HG03520 (cell line): ENCODE measurements at regions not wholly inside any gene's neighbourhood (a gene's known extent, or its start where the extent isn't known, plus 50 kb on each side); places are given as distances from the start of the nearest gene placed in this dataset.

Source experiments
- ATAC-seq: cut with Tn5 transposase; IDR thresholded peaks from one replicate; pipeline ENCODE4 v1.9.1; 2021; ENCODE audit warnings: mild to moderate bottlenecking, moderate library complexity; ENCODE audit not compliant: unreplicated experiment

DNA sequence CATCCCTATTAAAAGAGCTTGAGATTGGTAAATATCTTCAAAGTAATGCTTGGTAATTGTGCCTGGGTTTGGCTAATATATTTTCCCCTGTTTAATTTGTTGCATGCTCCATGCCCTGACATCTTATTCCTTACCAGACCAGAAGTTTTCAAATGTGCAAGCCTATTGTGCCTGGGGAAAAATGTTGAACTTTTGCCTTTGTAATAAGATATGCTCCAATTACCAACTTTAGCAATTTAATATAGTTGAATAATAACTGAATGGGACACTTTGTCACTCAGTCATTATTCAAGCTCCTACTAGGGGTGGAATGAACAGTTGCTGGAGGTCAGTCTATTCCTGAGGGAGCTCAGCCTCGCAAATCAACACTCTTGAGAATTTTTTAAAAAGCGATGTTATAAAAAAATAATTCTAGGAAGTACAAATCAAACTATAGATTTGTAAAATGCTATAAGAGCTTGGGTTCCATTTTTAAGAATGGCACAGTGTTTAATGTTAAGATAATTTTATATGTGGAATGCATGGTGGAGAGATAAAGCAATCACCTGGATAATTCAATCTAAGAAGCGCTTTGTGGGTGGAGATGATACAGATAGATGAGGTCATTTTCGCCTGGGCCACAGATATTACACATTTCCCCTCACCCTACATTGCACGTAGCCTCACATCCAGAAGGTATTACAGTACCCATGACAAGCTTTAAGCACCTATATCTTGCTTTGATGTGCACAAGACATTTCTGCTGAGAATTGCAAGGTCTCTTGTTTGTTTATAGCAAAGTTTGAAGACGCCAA, 231.8 kb downstream of the PIK3R1 start:
- ATAC-seq, result no peak

DNA sequence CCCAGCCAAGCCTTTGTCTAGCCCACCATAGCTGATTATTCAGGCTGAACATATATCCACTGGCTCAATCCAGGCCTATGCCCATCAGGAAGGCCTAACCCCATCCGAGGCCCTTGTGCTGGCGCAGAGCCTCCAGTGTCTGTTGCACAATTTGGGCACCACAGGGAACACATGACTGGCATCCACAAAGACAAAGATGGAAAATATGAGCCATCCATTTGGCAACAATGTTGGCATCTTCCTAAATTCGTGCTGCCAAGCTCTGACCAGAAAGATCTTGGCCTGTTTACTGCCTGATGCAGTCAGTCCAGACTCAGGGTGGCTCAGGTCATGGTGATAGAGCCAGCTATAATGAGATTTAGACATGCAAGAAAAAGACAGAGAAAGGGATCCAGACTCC, 233.8 kb downstream of the PIK3R1 start:
- no peak for ATAC-seq

DNA sequence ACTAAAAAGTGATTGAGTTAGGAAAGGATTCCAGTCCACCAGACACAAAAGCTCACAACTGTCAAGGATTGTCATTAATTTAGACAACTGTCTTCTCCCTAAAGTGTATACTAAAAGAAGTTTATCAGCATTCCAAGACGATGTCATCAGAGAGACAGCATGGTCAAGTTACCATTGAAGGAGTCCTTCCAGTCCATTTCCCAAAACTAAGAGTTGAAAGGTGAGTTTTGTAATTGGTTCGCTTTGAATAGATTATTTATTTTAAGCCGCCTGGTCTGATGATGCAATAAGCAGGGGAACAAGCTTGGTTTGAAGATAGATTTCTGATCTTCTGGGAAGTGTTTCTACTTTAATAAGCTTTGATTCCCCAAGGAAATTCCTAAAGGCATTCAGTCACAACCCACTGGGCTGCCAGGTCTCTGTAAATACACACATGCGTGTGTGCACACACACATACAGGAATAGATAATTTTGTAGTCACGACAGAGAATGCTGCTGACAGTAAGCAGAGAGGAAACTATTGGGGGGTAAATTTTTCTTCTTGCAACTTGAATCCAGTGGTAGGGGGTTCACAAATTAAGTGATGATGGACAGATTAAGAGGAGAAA, 234.8 kb downstream of the PIK3R1 start:
- no peak for ATAC-seq

DNA sequence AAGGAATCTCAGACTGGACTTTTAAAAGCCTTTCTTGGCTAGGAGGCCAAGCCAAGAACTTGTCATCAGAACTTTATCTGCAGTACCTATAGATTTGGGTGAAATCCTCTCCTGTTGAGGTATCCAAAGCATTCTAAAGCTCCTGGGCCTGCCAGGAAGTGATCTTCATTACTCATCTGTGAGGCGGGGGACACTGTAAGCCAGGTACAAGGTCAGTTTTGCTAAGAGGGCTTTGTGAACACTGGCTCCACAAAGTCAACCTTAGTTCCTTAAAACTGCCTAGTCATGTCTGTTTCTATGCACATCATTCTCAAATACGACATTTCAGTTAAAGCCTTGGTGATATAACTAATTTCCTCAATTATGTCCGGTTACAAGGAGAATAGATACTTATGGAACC, 236.7 kb downstream of the PIK3R1 start:
- no peak for ATAC-seq

DNA sequence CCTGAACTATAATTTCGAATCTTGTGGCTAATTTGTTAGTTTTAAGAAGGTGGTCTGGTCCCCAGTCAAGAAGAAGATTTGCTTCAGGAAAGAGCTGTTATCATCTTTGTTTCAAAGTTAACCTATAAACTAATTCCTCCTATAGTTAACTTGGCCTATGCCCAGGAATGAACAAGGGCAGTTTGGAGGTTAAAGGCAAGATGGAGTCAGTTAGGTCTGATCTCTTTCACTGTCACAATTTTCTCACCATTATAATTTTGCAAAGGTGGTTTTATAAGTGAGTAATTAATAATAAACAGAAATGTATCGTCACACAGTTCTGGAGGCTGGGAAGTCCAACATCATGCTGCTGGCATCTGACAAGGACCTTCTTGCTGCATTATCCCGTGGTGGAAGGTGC, 238.6 kb downstream of the PIK3R1 start:
- no peak for ATAC-seq

DNA sequence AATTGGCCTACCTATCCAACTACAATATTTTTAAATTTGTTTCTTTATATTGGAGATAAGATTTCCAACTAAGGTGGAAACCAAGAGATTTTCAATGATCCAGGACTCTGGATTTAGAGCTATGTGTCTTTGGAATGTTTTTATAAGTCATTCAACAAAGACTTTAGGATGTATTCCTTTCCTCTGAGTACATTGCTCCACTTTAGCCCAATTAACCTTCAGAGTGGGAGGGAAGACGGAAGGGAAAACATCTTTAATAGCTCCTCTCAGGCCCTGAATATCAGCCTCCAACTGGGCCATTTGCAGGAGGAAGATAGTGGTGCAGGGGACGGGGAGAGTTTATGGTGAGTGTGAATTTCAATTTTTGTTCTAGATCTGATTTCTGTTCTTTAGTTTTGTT, 239.2 kb downstream of the PIK3R1 start:
- ATAC-seq, result no peak

DNA sequence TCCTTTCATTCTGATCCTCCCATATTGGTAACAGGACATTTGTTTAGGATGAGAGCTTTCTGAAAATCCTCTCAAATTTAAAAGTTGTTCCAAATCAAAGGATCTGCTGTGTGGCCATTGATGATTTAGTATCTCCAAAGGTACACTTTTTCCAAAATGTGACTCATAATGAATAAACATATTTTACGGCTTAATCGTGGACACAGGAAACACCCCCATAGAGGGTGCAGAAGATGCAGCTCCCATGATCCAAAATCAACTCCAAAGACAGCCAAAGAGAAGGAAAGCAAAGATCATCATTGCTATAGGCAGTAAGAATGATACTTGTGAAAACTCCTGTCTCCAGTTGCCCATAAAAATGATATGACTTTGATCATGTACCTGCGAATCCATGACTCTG, 239.7 kb downstream of the PIK3R1 start:
- ATAC-seq, result no peak

DNA sequence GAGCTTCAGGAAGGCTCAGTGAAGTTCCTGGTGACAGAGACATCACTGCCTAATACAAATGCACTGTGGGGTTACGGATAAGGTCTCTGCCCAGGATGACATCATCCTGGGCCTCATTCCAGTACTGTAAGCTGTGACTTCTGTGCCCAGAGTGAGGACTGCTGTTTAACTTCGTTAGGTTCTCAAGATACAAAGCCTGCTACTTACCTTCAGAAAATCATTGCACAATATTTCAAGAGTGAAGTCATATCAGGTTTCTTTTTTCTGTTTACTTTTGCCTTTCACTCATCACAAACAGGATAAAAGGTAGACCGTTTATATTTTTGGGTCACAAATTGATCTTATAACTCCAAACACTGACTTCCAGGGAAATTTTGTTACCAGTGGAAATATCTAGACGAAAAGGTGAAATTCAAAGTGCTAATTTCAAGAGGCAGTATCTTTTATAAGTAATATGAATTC, 241.2 kb downstream of the PIK3R1 start:
- no peak for ATAC-seq

DNA sequence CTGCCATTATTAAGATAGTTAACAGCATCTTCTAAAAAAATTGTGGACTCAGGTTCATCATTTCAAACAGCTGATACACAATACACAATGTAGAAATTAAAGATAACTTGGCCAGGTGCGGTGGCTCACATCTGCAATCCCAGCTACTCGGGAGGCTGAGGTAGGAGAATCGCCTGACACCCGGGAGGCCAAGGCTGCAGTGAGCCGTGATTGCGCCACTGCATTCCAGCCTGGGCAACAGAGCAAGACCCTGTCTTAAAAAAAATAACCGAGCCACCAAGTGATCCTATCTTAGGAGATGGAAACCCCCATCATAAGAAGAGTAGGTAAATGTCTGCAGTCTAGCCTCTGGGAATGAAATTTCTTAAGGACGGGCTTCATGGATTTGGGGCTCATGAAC, 241.7 kb downstream of the PIK3R1 start:
- ATAC-seq, result no peak

DNA sequence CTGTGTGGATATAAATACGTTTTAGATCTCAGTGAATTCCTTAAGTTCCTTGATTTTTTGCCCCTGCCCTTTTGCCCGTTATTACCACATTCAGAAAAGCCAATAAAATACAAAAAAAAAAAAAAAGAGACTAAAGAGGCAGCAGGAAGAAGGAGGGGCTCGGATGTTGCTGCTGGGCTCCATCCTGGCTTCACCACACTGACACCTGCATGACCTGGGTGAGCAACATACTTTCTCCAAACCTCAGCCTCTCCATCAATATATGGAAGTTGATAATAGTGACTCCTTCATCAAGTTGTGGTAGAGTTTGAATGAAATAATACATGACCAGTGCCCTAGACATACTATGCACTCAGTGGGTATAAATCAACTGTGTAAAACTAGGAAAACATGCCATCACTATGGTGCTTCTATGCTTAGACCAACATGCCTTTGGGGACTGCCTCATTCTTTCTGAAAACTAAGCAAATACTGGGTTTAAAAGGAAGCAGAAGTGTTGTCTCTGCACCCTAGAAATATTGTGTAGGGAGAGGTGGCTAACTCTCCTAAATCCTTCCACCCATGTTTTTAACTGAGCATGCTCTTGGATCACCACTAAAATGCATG, 243.0 kb downstream of the PIK3R1 start:
- no peak for ATAC-seq

DNA sequence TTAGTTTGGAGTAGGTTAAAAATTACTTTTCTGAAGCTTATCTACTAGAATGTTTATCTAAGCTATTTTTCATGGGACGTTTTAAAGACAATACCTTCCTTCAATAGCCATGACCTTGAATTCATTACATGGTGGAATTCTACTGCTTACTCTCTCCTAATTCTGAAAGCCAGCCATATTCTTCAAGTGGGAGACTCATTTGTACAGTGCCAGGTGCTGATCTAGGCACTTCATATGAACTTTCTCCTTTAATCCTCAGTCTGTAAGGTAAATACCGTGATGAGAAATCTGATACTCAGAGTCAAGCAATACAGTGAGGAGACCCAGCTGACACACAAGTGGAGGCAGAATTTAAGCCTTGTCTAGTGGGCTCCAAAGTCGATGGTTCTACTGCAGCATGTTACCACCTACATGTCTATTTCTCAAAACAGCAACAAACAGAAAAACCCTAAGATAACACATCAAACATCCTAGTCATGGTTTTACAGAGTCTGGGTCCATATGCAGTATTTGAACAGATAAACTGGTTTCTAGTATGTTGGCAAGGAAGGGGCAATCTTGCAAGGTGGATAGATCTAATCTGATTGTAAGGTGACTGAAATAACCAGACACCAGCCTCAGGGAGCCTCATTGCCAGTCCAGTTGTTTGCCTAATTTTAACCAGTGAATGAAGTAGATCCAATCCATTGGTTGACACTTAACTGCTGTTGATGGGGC, 243.7 kb downstream of the PIK3R1 start:
- no peak for ATAC-seq

DNA sequence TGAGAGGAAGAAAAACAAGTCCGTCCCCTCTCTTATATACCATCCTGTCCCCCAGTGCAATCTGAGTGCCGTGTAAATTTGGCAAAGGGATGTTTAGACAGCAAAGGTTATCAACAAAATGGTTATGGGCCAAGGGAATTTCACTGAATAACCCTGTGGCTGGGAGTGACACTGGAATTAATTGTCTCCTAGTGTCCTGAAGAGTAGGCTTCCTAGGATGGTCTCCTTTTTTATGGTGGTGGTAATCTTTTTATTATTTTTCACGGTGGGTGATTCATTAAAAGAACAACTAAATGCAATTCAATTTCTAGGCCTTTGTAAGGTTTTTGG, 244.2 kb downstream of the PIK3R1 start:
- no peak for ATAC-seq

DNA sequence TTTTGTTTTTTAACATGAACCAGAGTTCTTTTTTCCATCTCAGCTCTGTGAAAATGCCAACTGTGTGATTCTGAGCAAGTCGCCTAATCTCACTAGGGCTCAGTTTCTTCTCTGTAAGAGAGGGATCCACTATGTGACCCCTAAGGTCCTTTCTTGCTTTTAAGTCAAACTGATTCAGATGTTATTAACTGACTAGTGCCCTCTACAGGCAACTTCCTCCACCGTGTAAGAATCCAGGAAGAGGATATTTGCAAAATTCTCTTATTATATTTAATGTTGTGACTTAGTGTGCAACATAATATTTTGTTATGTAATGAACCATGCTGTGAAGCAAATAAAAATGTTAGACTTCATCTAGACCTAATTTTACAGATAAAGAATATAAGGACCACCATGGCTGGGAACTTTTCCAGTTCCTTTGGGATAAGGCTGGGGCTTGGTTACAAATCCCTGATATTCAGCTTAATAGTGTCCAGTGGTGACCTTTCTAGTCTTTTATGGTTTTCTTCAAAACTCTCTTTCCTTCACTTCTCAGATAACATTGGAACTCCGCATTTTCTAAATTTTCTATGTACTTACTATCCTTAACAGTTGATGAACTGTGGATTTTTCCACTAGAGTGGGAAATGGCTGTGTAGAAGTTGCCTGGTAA, 244.7 kb downstream of the PIK3R1 start:
- ATAC-seq, result no peak

DNA sequence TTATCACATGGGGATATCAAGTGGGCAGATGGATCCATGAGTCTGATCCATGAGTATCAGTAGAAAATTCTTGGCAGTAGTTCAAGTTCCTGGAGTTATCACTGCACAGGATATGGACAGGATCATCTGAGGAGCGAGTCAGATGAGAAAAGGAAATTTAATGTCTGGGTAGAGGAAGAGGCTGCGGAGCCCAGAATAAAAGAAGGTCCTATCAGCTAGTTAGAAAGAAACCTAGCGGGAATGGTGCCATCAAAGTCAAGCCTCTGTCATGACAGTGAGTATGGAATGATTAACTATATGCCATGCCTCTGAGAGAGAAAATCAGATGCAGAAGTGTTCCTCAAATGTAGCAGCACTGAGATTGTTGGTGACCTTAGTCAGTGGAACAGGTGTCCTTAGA, 248.1 kb downstream of the PIK3R1 start:
- ATAC-seq, result no peak

DNA sequence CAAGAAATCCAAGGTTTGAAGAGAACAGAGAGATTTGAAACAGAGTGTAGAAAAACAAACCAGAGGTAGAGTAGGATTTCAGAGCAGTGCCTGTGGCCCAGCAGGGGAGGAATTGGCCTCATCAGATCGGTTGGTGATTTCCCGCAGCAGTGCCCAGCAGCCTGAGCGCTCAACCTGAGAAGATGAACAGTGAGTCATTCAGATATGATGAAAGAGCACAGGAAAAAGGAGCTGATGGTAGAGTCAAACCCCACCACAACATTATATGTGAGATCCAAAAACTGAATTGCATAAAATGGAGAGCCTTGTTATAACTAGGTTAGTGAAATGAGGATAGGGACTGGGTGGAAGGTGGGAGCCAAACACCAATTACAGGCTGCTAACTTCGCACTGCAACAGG, 248.9 kb downstream of the PIK3R1 start:
- ATAC-seq, result no peak

DNA sequence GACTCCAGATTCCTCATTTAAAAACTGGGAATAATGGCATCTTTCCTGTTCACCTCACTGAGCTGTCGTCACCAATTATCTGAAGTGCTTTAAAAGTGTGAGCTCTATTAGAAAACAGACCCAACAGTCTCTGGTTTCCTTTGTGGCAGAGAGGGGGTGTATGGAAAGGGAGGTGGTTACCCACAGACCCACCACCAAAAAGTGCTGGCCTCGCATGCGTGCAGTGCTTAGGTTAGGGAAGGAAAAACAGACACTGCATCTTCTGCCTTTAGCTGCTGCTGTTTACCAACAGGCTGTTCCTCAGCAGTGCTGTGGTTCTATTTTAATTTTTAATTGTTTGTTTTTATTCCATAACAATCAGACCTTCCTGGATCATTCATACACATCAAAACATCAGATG, 249.6 kb downstream of the PIK3R1 start:
- no peak for ATAC-seq

DNA sequence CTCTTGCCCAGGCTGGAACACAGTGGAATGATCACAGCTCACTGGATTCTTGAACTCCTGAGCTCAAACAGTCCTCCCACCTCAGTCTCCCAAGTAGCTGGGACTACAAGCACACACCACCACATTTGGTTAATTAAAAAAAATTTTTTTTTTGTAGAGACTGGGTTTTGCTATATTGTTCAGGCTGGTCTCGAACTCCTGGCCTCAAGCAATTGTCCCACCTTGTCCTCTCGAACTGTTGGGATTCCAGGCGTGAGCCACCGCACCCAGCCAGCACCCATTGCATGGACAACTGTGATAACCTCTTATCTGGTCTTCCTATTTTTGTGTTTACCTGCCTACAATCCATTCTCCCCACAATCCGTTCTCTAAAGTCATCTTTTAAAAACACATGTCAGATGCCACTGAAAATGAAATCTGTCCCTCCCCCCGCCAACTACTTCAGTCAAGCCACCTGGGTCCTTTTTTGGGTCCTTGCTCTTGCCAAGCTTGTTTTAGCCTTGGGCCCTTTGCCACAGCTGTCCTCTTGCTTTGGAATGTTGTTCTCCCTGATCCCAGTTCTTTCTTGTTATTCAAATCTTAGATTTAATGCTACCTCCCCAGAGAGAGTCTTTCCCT, 250.5 kb downstream of the PIK3R1 start:
- ATAC-seq, result no peak

DNA sequence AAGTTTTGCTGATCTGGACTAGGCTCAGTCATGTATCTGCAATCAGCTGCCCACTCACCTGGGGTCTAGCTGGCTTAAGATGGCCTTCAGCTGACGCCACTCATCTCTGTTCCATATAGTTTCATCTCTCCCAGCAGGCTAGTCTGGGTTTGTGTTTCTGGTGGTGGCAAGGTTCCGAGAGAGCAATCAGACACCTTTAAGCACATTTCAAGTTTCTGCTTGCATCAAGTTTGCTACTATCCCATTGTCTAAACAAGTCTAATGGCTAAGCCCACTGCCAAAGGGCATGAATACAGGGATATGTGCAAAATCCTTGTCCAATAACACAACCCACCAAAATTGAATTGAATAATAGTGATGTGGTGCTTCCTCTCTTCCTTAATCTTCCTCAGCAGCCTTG, 251.7 kb downstream of the PIK3R1 start:
- no peak for ATAC-seq

DNA sequence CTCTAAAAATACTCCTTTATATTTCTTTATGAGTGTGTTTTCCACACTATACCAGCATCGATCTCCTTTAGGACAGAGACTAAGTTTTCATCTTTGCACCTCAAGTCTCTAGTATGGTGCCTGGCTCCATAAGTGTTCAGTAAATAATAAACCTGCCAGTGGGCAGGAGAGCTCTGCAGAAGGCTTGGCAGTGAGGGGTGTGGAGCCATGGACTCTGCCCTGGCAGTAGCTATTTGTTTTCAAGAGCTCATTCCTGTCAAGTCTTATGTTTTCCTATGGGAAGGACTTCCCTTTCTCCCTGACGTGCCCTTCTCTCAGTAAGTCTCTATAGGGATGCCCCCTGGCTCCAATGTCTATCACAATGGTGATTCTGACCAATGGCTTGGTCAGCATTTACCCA, 252.2 kb downstream of the PIK3R1 start:
- no peak for ATAC-seq

DNA sequence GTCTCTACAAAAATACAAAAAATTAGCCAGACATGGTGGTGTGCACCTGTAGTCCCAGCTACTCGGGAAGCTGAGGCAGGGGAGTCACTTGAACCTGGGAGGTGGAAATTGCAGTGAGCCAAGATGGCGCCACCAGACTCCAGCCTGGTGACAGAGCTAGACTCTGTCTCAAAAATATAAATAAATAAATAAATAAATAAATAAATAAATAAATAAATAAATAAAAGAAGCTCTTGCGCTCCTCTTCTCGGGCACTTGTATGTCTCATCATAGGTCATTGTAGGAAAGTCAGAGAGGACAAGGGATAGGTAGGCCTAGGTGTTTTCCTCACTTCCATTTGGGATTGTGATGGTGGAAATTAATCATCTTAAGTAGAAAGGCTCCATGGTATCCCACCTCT, 252.8 kb downstream of the PIK3R1 start:
- ATAC-seq, result no peak

DNA sequence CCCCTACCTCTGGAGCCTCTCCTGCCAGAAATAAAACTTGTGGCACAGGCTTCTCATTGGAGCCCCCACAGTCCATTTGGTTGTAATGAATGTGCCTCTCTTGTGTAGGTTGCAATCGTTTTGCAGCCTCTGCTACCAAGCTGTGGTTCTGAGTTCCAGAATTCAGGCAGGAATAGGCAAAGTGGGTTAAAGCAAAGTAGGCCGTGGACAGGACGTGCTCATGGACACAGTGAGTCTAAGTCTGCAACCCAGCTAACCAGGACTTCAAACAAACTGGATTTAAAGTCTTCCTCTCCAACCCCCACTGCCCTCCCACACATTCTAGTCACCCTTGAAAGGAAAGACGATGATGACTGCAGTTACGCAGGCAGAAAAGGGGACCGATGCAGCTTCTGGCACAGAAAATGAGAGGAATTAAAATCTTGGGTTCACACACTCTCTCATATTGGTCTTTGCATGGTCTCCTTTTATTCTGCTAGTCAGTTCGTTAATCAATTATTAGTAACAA, 260.0 kb downstream of the PIK3R1 start:
- no peak for ATAC-seq
